DOHH2 (cell line): ENCODE measurements at regions not wholly inside any gene's neighbourhood (a gene's known extent, or its start where the extent isn't known, plus 50 kb on each side); places are given as distances from the start of the nearest gene placed in this dataset.

ENCODE experiments used
- EZH2phosphoT487 ChIP-seq: fragments of 200-600 bp; sonication (generic); IDR thresholded peaks from 2 replicates; pipeline ENCODE4 v1.6.1; 2017; ENCODE audit warnings: borderline replicate concordance, mild to moderate bottlenecking, antibody characterized with exemption, low read length, moderate library complexity, mixed read lengths
- TF ChIP-seq, protein P1 (sequence below): fragments of 200-600 bp; sonication (generic); IDR thresholded peaks from one replicate; pipeline ENCODE4 v1.5.1; 2014; ENCODE audit warnings: antibody characterized with exemption, mild to moderate bottlenecking, low read depth, low read length; ENCODE audit not compliant: poor library complexity, severe bottlenecking

GRCh38 chr10:61010863-61011262 lies 66.9 kb upstream of the RHOBTB1 start:
- TF ChIP-seq, protein P1, sequence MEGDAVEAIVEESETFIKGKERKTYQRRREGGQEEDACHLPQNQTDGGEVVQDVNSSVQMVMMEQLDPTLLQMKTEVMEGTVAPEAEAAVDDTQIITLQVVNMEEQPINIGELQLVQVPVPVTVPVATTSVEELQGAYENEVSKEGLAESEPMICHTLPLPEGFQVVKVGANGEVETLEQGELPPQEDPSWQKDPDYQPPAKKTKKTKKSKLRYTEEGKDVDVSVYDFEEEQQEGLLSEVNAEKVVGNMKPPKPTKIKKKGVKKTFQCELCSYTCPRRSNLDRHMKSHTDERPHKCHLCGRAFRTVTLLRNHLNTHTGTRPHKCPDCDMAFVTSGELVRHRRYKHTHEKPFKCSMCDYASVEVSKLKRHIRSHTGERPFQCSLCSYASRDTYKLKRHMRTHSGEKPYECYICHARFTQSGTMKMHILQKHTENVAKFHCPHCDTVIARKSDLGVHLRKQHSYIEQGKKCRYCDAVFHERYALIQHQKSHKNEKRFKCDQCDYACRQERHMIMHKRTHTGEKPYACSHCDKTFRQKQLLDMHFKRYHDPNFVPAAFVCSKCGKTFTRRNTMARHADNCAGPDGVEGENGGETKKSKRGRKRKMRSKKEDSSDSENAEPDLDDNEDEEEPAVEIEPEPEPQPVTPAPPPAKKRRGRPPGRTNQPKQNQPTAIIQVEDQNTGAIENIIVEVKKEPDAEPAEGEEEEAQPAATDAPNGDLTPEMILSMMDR = no peak
- no peak for TF ChIP-seq EZH2phosphoT487
